OCI-M1 (cell line): ENCODE measurements at regions not wholly inside any gene's neighbourhood (a gene's known extent, or its start where the extent isn't known, plus 50 kb on each side); places are given as distances from the start of the nearest gene placed in this dataset.

Experiments used
- DNase-seq: peaks from one replicate; lab custom pipeline; 2025; lab: John Stamatoyannopoulos, UW

- DNase-seq, result no peak
Observed at GRCh38 chr2:19677825-19678518, 223.8 kb downstream of the TTC32 start.

GRCh38 chr2:19677215-19677777 is 224.5 kb downstream of the TTC32 start:
- DNase-seq, result no peak

GRCh38 chr2:19676770-19677169 is 225.0 kb downstream of the TTC32 start:
- peak; percentile 5 for DNase-seq

GRCh38 chr2:19675856-19676460 is 225.8 kb downstream of the TTC32 start:
- DNase-seq, result no peak

GRCh38 chr2:19675003-19675629 is 226.7 kb downstream of the TTC32 start:
- DNase-seq, result no peak

- no peak for DNase-seq
Observed at GRCh38 chr2:19674051-19675002, 227.5 kb downstream of the TTC32 start.

- no peak for DNase-seq
Observed at GRCh38 chr2:19673213-19673791, 228.5 kb downstream of the TTC32 start.

GRCh38 chr2:19671916-19672315 is 229.9 kb downstream of the TTC32 start:
- no peak for DNase-seq

- no peak for DNase-seq
Observed at GRCh38 chr2:19671311-19671710, 230.5 kb downstream of the TTC32 start.

- no peak for DNase-seq
Observed at GRCh38 chr2:19670303-19670702, 231.5 kb downstream of the TTC32 start.

GRCh38 chr2:19669559-19669958 is 232.2 kb downstream of the TTC32 start:
- no peak for DNase-seq

GRCh38 chr2:19669126-19669525 is 232.7 kb downstream of the TTC32 start:
- DNase-seq, result no peak

- no peak for DNase-seq
Observed at GRCh38 chr2:19667536-19667949, 234.2 kb downstream of the TTC32 start.

- peak; percentile 18 for DNase-seq
Observed at GRCh38 chr2:19667085-19667484, 234.7 kb downstream of the TTC32 start.

- no peak for DNase-seq
Observed at GRCh38 chr2:19664646-19665045, 237.1 kb downstream of the TTC32 start.

GRCh38 chr2:19659024-19659792 is 242.6 kb downstream of the TTC32 start:
- DNase-seq, result no peak

GRCh38 chr2:19656011-19656410 is 245.8 kb downstream of the TTC32 start:
- no peak for DNase-seq

- no peak for DNase-seq
Observed at GRCh38 chr2:19654310-19655090, 247.3 kb downstream of the TTC32 start.

- DNase-seq, result no peak
Observed at GRCh38 chr2:19653509-19653908, 248.3 kb downstream of the TTC32 start.

- DNase-seq, result no peak
Observed at GRCh38 chr2:19652811-19653210, 249.0 kb downstream of the TTC32 start.
